GM21825 (cell line): ENCODE measurements at regions not wholly inside any gene's neighbourhood (a gene's known extent, or its start where the extent isn't known, plus 50 kb on each side); places are given as distances from the start of the nearest gene placed in this dataset.
"Not testable (repeated sequence)": the region's sequence is repeated elsewhere in the genome, so short reads cannot be mapped to it uniquely, and the experiment has no call there.

Experiments
- ATAC-seq: cut with Tn5 transposase; IDR thresholded peaks from one replicate; pipeline ENCODE4 v1.9.1; 2021; ENCODE audit warnings: mild to moderate bottlenecking, moderate library complexity; ENCODE audit not compliant: unreplicated experiment

DNA sequence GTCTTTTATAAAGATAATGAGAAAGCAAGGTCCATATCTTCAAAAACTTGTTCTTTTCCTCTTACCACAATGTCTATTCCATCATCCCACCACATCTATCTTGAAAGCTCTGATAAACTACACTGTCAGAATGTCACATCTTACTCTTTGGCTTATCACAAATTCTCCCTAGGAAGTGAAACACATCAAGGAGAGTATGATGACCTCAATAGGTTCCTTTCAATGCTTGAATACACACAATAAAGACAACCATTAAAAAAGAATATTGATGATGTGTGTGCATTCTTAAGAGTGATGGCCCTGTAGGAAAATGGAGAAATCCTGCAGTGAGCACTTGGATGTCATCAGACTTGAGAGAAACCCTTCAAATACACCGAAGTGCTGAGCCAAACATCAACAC is 918.1 kb upstream of the SORCS1 start:
- ATAC-seq, result no peak

DNA sequence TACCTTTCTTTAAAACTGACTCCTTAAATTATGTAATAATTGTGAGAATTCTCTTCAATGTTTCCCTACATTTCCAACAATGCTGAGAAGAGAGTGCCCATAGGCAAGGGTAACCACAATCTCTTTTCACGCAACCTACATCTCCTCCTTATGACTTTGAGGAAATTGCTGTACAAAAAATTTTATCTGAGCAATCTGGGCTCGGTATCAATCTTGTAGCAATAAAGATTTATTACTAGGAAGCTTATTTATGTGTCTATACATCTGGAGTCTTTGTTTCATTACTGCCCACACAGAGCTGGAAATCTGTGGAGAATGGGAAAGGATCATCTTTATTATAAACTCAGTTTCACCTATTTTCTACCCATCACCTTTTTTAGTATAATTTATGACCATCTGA is 913.8 kb upstream of the SORCS1 start:
- no peak for ATAC-seq

DNA sequence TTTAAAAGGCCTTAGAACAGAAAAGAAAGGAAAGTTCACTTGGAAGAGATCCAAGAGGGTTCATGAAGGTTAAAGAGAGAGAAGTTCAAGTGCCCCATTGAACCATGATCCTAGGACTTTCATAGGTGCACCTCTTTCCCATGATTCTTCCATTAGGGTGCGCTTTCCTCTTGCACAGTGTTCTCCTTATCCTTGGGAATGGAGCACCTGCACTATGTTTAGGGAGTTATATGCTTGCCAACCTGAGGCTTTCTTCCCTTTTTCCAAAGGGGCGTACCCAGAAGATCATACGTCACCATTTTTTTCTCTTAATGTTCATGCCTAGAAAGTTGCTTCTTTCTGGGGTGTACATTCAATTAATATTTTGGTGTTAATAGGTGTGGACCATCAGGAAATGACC is 908.0 kb upstream of the SORCS1 start:
- no peak for ATAC-seq

DNA sequence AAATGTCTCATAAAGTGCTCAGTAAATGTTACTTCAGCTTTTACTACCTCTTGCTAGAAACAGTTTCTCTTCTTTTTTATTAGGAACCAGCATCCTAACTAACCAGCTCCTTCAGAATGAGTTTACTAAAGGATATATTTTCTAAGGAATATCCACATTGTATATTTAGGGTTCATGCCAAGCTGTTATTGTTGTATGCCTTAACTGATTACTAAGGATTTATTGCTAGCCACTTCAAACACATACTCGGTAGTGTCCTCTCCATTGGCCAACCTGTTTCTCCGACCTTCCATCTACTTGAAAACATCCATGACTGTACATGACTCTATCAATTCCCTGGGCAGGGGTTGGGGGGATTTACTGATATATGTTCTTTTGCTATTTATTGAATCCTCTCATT is 906.3 kb upstream of the SORCS1 start:
- ATAC-seq, result no peak

DNA sequence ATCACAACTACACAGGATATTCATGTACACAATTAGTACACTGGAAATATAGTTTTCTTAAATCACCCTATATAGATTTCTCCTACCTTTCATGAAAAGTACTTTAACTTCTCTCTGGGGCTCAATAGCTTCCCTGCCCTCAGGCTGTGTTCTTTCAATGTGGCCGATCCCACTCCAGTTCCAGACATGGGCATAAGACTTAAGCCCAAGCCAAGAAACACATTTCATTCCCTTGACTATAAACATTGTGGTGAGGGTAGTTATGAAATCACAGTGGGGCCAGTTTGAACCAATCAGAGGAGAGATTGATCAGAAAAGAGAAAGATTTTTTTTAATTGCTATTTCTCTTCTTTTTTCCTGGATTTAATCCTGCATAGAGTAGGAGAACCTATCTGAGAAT is 904.6 kb upstream of the SORCS1 start:
- no peak for ATAC-seq

DNA sequence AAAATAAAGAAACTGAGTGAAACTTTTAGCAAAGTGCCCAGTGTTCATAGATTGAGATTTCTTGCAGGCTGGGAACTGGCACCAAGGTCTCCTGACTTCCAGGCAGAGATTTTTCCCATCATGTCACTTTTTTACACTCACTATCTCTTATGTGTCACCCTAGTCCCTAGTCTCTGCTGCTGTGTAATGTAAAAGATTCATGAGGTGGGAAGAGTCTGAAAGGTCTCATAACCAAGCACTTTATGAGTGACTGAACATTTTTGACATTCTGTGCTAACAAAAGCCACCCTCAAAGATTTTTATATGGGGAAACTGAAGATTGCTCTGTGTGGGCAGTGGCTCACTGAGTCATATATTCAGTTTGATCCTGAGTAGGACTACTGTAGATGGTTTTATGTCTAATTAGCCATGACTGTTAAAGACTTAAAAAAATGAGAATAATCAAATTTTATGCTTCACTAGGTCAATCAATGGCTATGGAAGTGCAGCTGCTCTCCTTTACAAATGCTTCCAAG is 900.3 kb upstream of the SORCS1 start:
- no peak for ATAC-seq

DNA sequence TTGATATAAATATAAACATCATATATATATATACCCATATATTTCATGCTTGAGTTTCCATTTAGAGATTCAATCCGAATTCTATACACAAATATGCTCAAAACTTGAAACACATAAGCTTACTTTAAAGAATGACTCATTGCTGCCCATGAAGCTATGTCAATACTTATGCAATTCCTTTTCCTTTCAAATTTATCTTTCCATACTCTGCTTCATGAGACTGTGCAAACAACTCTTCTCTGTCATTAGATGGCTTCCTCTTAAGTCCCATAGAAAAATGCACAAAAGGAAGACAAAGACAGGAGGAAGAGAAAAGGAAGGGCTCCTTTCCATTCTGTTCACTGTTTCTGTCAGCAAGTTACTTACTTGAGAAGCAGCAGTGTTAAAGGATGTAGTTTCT is 895.7 kb upstream of the SORCS1 start:
- ATAC-seq, result no peak

DNA sequence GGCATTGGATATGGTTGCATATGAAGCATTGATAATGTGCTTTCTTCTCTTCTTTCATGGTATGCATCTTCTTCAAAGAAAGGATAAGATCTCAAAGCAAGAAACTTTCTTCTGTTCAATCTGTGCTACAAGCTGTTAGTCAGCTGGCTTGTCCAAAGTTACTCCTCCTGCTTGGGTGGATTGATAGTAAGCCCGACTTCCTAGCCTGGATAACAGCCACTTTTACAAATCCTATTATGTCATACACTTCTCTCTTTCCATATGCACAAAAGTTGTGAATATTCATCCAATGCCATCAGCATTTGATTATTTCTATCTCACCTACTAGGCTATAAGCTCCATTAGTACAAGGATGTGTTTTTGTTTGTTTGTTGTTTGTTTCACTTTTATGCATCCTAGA is 891.0 kb upstream of the SORCS1 start:
- no peak for ATAC-seq

DNA sequence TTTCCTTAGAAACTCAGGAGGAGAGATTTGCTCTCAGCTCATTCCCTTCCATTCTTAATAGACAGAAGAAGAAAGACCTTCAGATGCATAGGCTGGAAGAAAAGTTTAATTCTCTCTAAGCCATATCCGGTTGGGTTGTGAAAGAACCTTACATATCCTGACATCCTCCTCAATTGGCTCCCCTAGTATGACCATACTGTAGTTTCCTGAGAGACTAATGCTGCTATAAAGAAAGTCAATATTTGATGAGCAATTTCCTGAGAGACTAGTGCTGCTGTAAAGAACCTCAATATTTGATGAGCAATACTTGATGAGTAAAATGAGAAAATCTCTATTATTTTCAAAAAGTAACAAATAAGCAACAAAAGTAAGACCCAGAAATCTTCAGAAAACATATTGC is 888.5 kb upstream of the SORCS1 start:
- ATAC-seq, result no peak

DNA sequence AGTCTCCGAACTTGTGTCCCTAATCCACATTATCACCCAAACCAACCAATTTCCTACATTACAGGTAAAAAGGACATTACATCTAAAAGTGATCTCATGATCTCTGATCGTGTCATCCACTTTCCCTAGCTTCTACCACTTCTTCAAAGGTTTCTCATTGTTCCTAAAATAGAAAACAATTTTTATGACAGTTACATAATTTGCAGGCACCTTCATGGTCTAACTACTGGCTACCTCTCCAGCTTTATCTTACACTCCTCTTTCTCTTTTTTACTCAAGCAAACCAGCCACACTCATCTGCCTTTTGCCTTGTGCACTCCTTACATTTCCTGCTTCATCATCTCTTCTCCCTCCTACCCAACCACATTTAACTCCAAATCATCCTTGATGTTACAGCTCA is 886.7 kb upstream of the SORCS1 start:
- no peak for ATAC-seq

DNA sequence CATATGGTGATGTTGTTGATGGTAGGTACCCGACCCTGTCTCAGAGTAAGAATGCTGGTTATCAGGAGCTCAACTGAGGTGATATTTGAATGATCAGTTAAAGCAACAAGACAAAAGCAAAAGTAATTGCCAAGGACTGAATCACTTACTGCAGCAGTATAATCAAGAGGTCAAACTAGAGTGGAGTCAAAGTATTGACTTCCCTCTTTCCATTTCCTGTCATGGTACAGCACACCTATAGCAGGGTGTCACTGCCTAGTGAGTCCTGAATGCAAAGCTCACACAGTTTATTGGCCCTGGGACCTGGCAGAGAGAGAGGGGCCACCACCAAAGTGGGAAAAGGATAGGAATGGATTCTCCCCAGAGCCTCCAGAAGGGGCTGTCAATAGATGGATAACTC is 886.1 kb upstream of the SORCS1 start:
- no peak for ATAC-seq

DNA sequence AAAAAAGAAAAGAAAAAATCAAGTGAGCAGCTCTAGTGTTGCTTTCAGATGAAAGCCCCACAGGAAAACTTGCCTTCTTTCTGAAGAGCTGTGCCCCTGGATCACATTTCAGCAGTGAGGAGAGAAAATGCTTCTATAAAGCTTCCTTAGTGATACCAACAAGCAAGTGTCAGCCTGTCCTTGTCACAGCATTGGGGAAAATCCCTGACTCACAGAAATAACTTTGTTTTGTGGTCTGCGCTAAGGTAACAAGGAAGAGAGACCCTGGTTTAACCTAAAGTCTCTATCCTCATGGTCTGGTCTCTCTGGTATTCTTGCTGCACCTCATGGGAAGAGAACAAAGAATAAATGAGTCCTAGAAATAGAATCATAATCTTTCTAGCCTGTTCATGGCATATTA is 885.2 kb upstream of the SORCS1 start:
- ATAC-seq, result no peak

DNA sequence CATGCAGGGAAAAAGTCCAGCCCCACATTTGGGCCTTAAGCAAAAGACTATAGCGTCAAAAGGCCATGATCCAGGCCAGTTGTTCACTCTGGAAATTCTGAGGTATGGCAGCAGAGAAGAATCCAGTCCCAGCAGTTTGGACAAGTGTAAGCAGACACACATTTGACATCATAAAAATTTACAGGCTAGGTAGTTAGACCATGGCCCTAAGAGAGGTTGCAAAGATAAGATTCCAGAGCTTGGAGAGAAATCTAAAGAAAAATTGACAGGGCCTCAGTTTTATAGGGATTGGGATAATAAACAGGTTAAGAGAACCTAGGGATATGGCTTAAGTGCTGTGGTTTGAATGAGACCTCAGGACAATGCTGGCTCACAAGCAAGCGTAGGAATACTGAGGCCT is 884.4 kb upstream of the SORCS1 start:
- no peak for ATAC-seq

DNA sequence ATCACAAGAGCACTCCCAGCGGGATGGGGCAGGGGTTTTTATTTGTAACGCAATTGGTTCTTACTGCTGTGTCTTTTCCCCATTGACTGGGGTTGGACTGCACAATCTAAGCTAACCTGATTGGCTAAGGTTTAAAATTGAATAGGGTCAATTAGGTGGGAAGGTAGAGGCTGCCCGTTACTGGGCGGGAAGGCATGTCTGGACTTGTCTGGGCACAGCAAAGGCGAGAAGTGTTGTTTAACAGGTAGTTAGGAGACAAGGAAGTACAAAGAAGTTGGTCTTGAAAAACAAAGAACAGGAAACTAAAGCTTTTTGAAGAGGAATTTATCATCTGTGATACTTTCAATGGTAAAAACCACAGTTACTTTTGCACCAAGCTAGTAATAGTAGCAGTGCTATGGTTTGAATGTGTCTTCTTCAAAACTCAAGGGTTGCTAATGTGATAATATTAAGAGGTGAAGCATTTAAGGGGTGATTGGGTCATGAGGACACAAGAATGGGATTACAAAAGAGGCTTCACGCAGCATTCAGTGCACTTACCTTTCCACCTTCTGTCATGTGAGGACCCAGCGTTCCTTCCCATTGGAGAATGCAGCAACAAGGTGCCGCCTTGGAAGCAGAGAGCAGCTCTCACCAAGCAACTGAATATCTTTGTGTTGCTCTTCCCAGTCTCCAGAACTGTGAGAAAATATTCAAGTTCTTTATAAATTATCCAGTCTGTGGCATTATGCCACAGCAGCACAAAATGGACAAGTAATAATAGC is 875.5 kb upstream of the SORCS1 start:
- ATAC-seq, result no peak

DNA sequence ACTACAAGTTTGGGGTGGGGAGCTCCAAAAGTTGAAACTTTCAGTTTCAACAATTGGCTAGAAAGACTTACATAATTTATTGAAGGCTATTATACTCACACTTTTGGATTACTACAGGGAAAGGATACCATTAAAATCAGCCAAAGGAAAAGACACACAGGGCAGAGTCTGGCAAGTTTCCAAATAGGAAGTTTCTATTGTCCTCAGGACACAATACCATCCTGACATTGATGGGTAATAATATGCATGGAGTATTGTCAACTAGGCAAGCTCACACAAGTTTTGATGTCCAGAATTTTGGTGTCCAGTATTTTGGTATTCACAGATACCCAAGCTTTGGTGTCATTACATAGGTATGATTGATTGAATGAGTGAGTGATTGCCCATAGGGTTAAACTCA is 872.6 kb upstream of the SORCS1 start:
- ATAC-seq, result no peak

DNA sequence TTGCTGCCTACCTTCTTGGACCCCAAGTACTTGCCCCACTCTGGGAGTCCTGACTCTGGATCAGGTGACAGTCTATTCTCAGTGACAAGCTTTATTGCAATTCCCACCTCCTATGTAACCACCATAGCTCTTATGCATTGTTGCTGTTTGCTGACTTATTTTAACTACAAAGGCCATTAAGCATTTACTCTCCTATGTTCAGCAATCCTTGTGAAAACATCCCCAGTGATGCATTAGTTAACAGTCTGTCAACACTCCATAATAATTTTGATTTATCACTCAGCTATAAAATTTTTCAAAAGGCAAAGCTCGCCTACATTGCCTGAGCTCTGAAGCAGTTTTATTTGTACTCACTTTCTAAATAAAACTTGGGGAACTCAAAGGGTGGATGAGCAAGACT is 871.8 kb upstream of the SORCS1 start:
- no peak for ATAC-seq

DNA sequence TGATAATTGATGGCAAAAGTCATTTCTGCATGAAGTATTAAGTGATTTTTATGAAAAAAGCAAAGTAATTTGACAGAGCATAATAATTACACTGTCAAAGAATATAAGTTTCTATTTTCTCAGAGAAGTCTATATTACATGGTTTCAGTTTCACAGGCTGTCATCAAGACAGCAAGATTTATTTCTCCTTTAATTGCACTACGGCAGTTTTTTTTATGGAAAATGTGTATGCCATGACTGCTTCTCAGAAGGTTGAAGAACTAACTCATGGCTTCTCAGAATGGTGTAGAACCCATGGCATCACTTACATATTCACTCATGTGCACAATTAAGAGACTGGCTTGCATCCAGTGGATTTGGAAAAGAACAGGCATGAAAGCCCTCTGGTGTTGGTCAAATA is 870.3 kb upstream of the SORCS1 start:
- ATAC-seq, result no peak

DNA sequence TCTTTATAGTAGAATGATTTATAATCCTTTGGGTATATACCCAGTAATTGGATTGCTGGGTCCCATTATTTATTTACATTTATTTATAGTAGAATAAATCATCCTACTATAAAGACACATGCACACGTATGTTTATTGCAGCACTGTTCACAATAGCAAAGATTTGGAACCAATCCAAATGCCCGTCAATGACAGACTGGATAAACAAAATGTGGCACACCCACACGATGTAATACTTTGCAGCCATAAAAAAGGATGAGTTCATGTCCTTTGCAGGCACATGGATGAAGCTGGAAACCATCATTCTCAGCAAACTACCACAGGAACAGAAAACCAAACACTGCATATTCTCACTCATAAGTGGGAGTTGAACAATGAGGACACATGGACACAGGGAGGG is 869.0 kb upstream of the SORCS1 start:
- ATAC-seq, result not testable (repeated sequence)

DNA sequence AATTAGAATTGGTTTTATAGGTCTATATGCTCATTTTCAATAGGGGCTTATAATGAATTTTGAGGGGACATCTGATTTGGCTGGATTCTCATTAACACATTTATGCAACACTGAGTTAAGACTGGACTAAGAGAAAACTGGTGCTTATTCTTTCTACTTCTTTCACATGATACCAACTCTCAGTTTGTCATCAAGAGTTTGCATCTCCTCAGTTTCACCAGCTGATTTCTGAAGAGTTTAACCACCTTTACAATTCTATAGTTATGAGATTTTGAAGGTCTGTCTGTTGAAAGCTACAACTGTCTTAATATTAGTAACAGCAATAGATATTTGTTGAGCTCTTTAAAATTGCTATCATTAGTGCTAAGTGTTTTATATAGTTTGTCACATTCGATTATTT is 867.0 kb upstream of the SORCS1 start:
- ATAC-seq, result no peak

DNA sequence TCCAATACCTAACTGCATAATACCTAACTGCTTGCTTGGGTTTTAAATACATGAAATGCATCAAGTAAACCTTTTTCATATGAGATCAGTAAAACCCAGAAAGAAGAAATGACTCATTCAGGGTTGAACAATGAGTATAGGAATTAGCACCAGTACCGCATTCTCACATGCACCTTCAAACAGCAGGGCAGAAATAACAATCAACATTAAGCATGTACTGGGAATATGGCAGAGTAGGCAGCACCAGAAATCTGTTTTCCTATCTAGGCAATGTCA is 850.3 kb upstream of the SORCS1 start:
- ATAC-seq, result no peak

DNA sequence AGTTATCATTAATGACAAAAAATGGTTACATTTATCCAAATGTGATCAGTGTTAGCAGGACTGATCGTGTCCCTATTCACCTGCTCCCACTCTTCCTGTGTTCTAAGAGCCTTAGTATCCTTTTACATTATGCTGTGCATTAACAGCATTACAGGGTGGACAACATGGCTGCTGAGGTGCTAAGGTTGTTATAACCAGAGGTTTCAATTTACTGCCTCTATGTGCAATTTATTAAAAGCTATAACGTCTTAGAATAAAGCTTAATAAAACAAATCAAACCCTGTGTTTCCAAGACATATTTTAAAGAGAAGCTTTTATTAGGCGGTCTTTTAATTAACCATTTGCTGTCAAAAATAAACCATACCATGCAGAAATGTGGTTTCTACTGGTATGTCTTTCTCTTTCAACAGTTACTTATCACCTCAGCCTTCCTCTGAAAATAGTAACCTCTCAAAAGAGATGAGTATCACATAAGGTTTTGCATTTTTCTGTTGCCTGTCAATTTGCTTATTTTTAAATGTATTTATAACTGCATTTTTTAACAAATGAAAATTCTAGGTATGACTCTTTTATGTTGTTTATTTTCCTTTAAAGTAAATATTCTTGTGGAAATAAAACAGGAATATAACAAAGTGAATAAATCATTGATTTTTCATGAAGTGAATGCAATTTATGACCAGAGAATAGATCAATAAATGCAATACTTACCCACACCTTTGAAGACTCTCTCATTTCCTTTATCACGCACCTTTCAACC is 849.8 kb upstream of the SORCS1 start:
- ATAC-seq, result no peak

DNA sequence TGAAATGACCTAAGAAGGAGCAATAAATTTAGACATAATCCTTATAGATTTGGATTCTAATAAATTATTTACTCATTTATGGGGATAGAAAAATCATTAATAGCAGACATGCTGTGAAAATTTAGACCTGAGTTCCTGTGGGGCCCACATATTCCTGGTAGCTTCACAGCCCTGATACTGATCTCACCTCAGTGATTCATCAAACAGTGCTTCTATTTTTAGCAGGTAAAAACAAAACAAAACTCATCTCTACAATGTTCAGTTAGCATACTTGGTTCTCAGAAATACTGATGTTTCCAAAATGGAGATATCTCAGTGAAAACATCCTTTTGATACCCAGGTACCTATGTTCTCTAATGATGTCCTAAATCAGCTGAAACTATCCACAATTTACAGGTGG is 841.1 kb upstream of the SORCS1 start:
- ATAC-seq, result no peak

DNA sequence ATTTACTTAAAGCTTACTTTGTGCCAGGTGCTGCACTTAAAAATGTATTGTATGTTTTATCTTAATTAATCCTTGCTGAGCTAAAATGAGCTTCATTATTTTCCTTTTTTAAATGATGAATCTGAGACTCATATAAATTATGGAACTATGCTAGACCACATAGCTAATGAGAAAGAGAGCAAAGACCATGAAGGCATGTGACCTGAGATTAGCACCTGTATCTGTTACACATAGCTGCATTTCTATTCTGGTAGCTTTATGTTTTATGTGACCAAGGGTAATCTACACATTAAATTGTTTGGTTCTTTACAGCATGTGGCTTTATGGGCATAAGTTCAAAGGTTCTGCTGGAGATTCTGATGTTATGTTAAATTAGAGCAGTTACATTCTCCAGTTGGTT is 839.1 kb upstream of the SORCS1 start:
- ATAC-seq, result no peak
